ENCODE measurements at regions not wholly inside any gene's neighbourhood (a gene's known extent, or its start where the extent isn't known, plus 50 kb on each side); places are given as distances from the start of the nearest gene placed in this dataset.

DNA sequence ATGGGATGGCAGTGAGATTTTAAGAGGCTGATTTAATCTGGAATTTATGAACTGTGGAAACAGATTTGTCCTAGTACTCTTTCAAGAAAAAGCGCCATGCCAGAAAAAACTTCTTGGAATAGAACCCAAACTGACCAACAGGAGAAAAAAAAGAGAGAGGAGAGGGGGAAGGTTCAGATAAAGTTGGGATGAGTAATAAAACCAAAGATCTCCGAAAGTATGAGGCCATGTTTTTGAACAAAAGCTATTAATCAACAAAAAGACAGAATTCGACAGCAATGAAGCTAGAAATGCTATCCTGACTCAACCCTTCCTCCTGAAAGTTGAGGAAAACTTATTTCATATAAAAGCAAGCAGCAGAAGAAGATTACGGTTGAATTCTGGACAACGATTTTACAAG lies 135.5 kb downstream of the CEMIP2 start:
- TF ChIP-seq, protein P1, sequence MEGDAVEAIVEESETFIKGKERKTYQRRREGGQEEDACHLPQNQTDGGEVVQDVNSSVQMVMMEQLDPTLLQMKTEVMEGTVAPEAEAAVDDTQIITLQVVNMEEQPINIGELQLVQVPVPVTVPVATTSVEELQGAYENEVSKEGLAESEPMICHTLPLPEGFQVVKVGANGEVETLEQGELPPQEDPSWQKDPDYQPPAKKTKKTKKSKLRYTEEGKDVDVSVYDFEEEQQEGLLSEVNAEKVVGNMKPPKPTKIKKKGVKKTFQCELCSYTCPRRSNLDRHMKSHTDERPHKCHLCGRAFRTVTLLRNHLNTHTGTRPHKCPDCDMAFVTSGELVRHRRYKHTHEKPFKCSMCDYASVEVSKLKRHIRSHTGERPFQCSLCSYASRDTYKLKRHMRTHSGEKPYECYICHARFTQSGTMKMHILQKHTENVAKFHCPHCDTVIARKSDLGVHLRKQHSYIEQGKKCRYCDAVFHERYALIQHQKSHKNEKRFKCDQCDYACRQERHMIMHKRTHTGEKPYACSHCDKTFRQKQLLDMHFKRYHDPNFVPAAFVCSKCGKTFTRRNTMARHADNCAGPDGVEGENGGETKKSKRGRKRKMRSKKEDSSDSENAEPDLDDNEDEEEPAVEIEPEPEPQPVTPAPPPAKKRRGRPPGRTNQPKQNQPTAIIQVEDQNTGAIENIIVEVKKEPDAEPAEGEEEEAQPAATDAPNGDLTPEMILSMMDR (conservative IDR thresholded peaks at IDR 0.05; ENCODE audit: low read depth, low read length), result no peak
- no peak overlapping the region for H3K4me3 ChIP-seq (ENCODE audit: low read depth, low read length)
- DNase-seq (ENCODE audit: low read depth), result no peak

DNA sequence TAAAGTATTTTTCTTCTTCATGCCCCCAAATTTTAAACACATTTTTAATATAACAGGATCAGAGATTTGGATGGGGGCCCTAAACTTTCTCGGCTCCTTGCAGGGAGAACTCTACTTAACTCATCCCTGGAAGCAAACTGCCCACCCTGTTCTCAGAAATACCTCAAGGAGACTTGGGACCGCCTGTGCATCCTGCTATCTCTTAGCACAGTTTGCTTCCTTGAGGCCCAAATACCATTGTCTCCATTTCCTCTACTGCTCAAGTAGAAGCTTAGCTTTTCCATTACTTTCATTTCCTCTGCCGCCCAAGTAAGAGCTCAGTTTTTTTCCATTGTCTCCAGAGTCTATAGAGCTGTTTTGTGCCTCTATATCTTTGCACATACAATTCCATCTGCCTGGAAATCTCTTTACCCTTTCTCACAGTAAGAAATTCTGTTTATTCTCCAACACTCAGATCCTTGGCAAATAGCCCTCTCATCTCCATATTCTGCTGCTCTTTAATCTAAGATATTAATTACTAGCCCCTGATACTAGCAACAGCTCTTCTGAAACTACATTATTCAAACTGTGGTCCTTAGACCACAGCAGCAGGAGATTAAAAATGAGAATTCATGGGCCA lies 137.8 kb downstream of the CEMIP2 start:
- H3K4me3 ChIP-seq (ENCODE audit: low read depth, low read length), result no peak overlapping the region
- no peak for DNase-seq (ENCODE audit: low read depth)
- TF ChIP-seq, protein P1 (conservative IDR thresholded peaks at IDR 0.05; ENCODE audit: low read depth, low read length), result no peak

DNA sequence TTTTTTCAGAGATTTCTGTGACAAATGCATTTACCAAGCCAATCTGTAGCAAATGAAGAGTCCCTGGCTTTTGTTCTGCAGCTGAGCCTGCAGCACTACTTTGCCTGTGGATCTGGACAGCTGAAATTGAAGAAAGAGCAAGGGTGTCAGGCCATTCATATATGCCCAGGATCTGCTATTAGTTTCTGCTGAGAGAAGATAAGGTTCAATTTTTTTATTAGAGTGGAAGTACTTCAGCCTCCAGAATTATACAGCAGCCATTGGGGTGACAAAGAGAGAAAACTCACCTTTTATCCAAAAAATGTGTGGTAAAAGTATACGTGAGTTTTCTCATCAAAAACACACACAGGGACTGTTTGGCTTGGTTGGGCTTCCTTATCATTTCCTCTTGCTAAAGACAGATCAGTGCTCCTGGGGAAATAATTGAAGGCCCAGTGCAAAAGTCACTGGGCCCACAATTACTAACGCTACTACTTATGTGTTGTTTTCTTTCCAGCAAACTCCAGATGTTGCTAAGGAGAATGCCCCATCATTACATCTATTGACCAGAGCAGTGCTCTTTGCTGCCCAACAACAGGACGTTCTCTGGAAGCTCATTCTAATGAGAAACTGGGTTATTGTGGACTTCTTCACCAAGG lies 138.6 kb downstream of the CEMIP2 start:
- no peak for DNase-seq (ENCODE audit: low read depth)
- no peak overlapping the region for H3K4me3 ChIP-seq (ENCODE audit: low read depth, low read length)
- TF ChIP-seq, protein P1 (conservative IDR thresholded peaks at IDR 0.05; ENCODE audit: low read depth, low read length), result no peak

DNA sequence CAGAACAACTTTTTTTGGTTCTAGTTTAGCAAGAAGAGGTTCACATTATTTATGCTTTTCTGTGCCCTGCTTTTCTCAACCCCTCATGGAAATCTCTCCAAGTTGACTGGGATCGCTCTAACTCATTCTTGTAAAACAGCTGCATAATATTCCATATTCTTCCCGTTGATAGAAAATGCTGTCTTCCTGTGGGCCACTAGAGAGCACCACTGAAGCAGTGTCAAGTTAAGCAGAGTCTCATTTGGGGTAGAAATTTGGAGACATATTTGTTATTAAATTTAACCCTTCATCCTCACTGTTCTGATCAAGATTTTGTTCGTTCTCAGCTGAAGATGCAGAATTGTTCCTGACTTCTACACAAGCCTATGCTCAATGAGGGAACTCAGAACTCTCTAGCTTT lies 140.1 kb downstream of the CEMIP2 start:
- H3K4me3 ChIP-seq (ENCODE audit: low read depth, low read length), result no peak overlapping the region
- no peak for DNase-seq (ENCODE audit: low read depth)
- TF ChIP-seq, protein P1 (conservative IDR thresholded peaks at IDR 0.05; ENCODE audit: low read depth, low read length), result peak; percentile 37

DNA sequence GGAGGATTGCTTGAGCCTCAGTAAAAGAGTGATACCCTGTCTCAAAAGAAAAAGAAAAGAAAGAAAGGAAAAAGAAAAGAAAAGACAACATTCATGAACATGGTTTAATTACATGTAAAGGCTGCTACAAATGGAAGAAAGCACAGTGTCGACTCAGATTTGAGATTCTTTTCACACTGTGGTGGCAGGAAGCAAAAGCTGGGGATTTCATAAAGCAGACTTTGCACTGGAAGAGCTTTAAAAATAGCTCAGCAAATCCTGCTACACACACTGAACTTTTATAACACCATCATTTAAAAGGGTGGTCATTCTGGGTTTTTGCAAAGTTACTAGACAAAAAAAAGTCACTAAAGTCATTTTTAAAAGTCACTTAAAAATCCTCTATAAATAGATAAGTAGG lies 140.8 kb downstream of the CEMIP2 start:
- TF ChIP-seq, protein P1 (conservative IDR thresholded peaks at IDR 0.05; ENCODE audit: low read depth, low read length), result no peak
- no peak overlapping the region for H3K4me3 ChIP-seq (ENCODE audit: low read depth, low read length)
- no peak for DNase-seq (ENCODE audit: low read depth)

DNA sequence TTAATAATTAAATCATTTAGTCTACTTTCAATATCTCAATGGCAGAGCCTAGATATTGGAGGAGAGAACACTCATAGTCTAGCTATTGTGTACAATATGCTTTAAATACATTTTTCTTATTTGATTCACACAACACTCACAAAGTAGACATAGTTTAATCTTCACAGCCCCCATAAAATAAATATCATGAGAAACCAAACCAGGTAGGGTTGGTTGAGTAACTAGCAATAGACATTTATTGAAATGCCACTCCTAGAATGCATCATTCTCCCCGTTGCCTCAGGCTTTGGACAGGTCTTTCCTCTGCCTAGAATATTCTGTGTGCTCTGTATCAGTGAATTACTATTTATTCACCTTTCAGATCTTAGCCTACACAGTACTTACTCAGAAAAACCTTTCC lies 141.9 kb downstream of the CEMIP2 start:
- H3K4me3 ChIP-seq (ENCODE audit: low read depth, low read length), result no peak overlapping the region
- DNase-seq (ENCODE audit: low read depth), result no peak
- TF ChIP-seq, protein P1 (conservative IDR thresholded peaks at IDR 0.05; ENCODE audit: low read depth, low read length), result no peak

DNA sequence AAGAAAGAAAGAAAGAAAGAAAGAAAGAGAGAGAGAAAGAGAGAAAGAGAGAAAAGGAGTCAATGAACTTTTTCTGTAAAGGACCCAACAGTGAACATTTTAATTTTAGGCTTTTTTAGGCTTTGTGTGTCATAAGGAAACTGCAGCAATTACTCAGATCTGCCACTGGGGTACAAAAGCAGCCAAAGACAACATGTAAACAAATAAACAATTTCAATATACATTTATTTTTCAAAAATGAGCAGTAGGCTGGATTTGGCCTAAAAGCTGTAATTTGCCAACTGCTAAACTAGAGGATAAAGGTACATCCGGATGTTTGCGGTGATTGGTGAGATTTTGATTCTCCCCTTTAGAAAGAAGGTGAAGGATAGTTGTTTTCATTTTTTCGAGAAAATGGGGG lies 143.6 kb downstream of the CEMIP2 start:
- TF ChIP-seq, protein P1 (conservative IDR thresholded peaks at IDR 0.05; ENCODE audit: low read depth, low read length), result no peak
- DNase-seq (ENCODE audit: low read depth), result no peak
- H3K4me3 ChIP-seq (ENCODE audit: low read depth, low read length), result no peak overlapping the region
